ENCODE measurements at regions not wholly inside any gene's neighbourhood (a gene's known extent, or its start where the extent isn't known, plus 50 kb on each side); places are given as distances from the start of the nearest gene placed in this dataset.

GRCh38 chr10:61320257-61320587, 133.0 kb downstream of the TMEM26 start:
- no peak overlapping the region for H3K4me3 ChIP-seq (replicated peaks in 1 of 2; ENCODE audit: low read depth in 2 of 2, low read length in 2 of 2)
- no peak for TF ChIP-seq CTCF (IDR thresholded peaks at IDR 0.05; ENCODE audit: low read depth, low read length)
- no peak for DNase-seq (ENCODE audit: low read depth in 2 of 2)

GRCh38 chr10:61319386-61320256, 133.6 kb downstream of the TMEM26 start:
- no peak for DNase-seq (ENCODE audit: low read depth in 2 of 2)
- no peak overlapping the region for H3K4me3 ChIP-seq (replicated peaks in 1 of 2; ENCODE audit: low read depth in 2 of 2, low read length in 2 of 2)
- TF ChIP-seq CTCF (IDR thresholded peaks at IDR 0.05; ENCODE audit: low read depth, low read length): no peak

GRCh38 chr10:61318429-61318828, 134.8 kb downstream of the TMEM26 start:
- H3K4me3 ChIP-seq (replicated peaks in 1 of 2; ENCODE audit: low read depth in 2 of 2, low read length in 2 of 2): no peak overlapping the region
- no peak for DNase-seq (ENCODE audit: low read depth in 2 of 2)
- no peak for TF ChIP-seq CTCF (IDR thresholded peaks at IDR 0.05; ENCODE audit: low read depth, low read length)

- no peak overlapping the region for H3K4me3 ChIP-seq (replicated peaks in 1 of 2; ENCODE audit: low read depth in 2 of 2, low read length in 2 of 2)
- no peak for TF ChIP-seq CTCF (IDR thresholded peaks at IDR 0.05; ENCODE audit: low read depth, low read length)
- DNase-seq (ENCODE audit: low read depth in 2 of 2): no peak
Observed at GRCh38 chr10:61317706-61318105, 135.5 kb downstream of the TMEM26 start.

- no peak overlapping the region for H3K4me3 ChIP-seq (replicated peaks in 1 of 2; ENCODE audit: low read depth in 2 of 2, low read length in 2 of 2)
- peak in 1 of 2 donors; percentile 13 for DNase-seq (ENCODE audit: low read depth in 2 of 2)
- TF ChIP-seq CTCF (IDR thresholded peaks at IDR 0.05; ENCODE audit: low read depth, low read length): no peak
Observed at GRCh38 chr10:61316676-61317265, 136.4 kb downstream of the TMEM26 start.

GRCh38 chr10:61314273-61314672, 138.9 kb downstream of the TMEM26 start:
- H3K4me3 ChIP-seq (replicated peaks in 1 of 2; ENCODE audit: low read depth in 2 of 2, low read length in 2 of 2): no peak overlapping the region
- TF ChIP-seq CTCF (IDR thresholded peaks at IDR 0.05; ENCODE audit: low read depth, low read length): no peak
- no peak for DNase-seq (ENCODE audit: low read depth in 2 of 2)

Measured in cardiac fibroblast (primary cell).